ENCODE measurements at regions not wholly inside any gene's neighbourhood (a gene's known extent, or its start where the extent isn't known, plus 50 kb on each side); places are given as distances from the start of the nearest gene placed in this dataset.
"Not testable (repeated sequence)": the region's sequence is repeated elsewhere in the genome, so short reads cannot be mapped to it uniquely, and the experiment has no call there.

DNA sequence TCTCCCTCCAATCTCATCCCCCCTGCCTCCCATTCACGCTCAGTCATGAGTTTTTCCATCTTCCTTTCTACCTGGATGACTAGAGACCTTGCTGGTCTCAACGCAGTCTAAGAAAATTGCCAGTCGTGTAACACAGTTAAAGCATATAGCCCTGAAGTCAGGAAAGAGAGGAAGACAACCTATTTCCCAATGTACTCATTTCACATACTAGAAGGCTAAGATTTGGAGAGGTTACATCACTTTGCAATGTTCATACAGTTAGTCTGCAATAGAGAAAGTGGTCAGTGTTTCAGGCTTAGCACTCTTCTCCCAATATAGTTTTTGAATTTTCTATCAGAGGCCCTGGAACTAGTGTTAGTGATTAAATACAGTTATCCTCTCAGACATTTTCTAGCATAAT, 278.6 kb downstream of the EDEM1 start:
- DNase-seq (ENCODE audit: low spot score) (no peak), FAIRE-seq (no peak)

DNA sequence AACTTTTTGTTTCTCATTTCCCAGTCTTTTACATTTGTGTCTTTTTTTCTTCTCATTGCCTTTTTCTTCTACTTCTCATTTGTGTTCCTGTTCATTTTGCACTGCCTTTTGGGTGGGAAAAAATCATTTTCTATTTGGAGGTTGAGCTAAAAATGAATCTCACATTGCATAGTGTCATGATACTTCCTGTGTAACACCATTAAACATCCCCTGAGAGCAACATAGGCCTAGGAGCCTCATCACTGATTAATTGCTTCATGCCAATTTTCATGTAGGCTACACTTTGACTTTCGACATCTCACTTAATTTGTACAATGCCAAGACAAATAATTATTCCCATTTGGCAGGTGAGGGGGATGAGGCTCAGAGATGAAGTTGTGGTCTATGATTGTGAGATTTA, 279.2 kb downstream of the EDEM1 start:
- FAIRE-seq (no peak), DNase-seq (ENCODE audit: low spot score) (no peak)

DNA sequence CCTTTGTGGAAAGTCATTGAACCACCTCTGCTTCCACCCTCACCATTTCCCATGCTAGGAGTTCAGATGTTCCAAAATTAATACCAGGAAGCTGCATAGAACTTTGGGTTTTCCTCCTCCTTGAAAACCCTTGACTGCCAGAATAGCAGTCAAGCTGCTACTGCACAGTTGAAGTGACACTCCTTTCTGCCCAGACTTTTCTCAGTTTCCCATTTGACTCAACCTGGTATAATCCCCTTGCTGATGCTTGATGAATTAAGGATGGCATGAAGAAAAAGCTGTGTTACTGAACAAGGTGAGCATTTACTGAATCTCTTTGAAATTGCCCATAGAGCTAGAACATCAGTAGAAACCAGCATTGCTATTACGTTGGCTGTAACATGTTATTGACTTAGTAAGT, 286.0 kb downstream of the EDEM1 start:
- DNase-seq (ENCODE audit: low spot score) (no peak), FAIRE-seq (no peak)

DNA sequence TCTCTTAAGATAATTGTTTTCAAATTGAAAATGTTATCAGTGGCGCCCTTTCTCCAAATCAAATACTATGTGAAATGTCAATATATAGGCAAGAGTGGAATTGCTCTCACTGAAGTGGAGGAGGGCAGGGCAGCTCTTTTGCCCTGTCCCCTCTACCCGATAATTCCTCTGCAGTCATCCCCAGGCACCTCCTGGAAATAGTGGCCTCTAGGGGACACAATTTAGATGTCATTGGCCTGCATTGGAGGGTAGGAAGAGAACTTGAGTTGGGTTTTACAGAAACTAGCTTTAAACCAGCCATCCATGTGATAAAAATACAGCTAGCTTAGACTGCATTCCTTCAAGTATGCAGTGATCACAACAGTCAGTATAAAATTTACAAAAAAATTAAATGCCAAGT, 288.9 kb downstream of the EDEM1 start:
- FAIRE-seq (no peak), DNase-seq (ENCODE audit: low spot score) (no peak)

DNA sequence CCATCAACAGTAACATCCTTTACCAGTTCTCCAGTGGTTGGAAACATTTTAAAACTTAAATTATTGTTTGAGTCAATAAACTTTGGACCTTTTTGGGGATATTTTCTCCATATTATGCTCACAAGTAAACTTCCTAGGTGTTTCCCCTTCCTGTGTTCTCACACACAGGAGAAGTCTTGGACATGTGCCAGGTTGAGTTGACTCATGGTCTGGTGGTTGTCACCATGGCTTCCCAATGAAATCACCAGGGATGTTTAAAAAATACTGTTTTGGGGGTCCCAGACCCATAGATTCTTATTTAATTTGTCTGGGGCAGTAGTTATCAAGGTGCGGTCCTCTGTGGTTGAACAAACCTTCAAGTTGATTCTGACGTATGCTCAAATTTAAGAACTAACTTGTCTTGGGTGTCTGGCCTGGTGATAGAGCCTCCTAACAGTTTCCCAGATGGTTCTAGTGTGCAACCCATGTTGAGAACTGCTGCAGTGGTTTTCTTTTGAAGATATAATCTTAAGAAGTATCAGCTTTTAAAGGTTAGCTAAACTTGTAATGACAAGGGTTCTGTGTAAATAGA, 291.8 kb downstream of the EDEM1 start:
- FAIRE-seq (no peak), DNase-seq (ENCODE audit: low spot score) (peak; percentile 46)

DNA sequence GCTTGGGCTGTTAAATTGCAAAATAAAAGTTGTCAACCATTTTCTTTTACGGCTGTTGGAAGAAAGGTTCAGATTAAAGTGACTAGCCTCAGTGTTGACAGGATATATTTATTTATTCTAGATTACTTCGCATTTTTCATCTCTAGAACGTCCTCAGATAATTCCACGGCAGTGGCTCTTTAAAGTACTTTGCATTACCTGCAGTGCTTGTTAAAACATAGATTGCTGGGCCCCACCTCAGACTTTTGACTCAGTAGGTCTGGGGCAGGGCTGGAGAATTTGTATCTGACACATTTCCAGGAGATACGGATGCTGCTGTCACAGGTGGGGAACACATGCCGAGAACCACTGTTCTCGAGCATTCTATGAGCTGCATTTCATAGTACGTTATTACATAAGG, 292.7 kb downstream of the EDEM1 start:
- FAIRE-seq, result no peak
- no peak for DNase-seq (ENCODE audit: low spot score)

DNA sequence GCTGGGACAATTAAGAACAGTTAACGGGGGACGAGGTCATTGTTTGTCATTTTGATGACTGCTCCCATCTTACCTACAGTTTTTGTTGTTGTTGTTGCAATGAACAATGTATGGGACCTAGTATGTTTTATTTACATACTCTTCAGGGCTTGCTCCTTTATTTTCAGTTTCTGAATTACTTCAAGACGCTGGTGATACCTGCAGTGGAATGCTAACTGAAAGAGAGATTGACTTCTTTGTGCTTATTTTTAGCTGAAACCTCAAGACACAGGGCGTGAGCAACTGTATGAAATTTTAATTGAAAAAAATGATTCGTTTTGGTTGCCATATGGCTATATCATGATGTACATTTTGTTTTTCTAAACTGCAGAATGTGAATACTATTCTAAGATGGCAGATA, 297.9 kb downstream of the EDEM1 start:
- no peak for FAIRE-seq

DNA sequence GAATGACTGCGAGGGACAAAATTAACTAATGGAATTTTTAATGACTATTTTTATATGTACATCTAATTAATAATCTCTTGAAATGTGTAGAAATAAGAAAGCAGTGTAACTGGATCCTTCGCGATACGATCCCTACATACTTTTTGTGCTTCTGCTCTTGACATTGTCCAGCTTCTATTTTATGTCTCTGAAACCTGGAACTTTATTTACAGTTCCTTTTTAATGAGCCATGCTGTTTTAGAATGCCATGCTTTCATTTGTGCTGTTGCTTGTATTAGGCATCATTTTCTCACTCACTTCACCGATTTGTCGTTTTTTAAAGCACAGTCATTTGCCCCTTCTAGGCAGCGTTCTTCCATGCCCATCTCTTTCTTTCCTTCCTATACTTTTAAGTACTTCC, 301.3 kb downstream of the EDEM1 start:
- FAIRE-seq (no peak), DNase-seq (ENCODE audit: low spot score) (no peak)

More for the DNA sequence above, 297.9 kb downstream of the EDEM1 start:
- no peak for DNase-seq (ENCODE audit: low spot score)

DNA sequence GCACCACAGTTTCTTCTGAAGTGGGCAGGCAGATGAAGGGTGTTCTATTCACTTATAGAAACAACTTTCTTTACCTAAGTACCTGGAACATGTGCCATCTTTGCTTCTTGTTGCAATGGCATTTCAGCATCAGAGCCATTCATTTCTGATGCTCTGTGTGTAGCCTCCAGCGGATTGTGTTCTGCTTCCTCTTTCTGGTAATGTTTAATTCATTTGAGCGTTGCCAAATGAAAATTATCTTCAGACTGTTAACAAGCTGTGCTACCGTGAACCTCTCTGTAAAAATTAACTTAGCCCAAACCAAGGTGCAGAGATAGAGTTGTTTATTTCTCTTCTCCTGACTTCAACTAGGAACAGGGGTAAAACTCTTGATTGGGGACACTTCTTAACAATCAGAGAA, 302.0 kb downstream of the EDEM1 start:
- FAIRE-seq (no peak), DNase-seq (ENCODE audit: low spot score) (no peak)

DNA sequence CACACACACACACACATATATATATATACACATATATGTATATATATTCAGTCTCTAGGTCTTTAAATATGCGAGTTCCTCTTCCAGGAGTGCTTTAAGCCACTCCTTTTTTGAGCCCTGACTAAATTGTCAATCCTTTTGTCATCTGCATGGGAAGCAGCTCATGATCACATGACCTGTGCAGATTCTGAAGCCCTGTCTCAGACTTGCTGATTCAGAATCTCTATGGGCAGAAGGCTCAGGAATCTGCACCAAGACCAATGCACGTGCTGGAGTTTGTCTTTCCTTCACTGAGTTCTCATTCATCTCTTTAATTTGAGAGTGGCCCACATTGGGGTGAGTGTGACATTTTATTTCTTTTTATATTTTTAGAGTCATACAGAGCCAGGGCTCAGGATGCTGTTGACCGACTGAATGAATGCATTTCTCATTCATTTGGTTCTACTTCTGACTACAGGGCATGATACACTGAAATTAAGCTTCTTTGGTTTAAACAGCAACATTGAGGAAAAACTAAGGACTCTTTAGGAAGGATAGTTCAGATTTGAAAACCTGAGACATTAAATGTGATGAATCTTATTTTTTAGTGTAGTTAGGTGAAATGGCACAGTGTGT, 307.5 kb downstream of the EDEM1 start:
- DNase-seq (ENCODE audit: low spot score) (no peak), FAIRE-seq (no peak)

DNA sequence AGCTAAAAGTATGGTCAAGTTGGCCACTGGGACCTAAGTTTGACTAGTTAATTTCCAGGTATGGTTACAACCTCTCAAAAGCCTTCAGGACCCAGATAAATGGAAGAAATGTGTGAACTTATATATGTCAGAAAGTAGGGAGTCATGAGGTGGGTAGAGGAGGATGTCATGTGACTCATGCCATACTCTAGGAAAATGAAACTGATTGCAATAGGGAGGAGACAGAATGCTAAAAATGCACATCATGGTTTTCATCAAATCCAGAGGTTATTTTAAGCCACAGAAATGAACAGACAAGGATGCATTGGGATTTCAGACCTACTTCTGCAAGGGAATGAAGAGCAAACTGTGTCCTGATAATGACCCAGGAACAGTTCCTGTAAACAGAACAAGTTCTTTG, 310.0 kb downstream of the EDEM1 start:
- FAIRE-seq (no peak), DNase-seq (ENCODE audit: low spot score) (no peak)

DNA sequence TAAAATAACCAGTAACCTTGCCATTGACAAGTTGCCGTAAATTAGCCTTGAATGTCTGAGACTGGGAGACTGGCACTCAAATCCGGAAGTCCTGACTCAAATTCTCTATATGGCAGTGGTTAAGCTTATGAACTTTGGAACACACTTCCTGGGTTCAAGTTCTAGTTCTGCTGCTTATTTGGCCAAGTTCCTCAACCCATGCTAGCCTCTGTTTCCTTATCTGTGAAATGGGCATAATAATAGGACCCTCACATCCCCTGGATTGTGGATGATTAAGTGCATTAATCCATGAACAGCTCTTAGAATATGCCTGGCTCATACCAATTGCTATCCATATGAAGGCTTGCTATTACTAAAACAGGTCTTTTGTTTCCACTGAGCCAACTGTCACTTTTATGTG, 311.5 kb downstream of the EDEM1 start:
- DNase-seq (ENCODE audit: low spot score) (no peak), FAIRE-seq (no peak)

DNA sequence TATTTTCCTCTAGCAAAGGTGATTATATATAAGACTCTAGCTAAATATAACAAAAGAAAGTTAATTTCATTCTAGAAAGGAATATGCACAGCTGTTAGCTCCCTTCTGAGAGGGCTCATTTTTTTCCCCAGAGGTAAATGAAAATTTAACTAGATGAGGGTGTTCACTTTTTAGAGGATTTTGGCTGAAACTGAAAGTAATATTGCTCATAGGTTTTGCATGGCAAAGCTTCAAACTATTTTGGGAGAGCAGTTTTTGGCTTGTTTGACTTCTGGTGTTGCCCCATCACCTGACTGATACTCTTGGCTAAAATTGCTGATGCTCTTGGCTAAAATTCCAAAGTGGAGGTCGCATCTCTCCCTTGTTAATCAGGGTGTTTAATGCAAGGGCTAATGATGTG, 311.9 kb downstream of the EDEM1 start:
- no peak for FAIRE-seq
- no peak for DNase-seq (ENCODE audit: low spot score)

DNA sequence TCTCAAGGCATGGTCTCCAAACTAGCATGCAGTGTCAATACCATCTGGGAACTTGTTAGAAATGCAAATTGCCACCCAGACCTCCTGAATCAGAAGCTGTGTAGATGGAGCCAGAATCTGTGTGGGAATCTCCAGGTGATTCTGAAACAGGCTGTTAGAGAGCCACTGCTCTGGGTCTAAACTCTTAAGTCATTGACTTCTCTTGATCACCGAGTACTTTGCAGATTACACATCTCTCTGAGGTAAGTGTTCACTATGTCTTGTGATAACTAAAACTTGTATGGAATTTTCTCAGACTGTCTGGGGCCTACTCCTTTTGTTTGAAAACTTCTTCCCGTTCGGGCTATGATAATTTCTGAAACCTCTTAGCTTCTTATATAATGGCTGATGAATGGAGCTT, 315.6 kb downstream of the EDEM1 start:
- no peak for FAIRE-seq
- DNase-seq (ENCODE audit: low spot score), result no peak

DNA sequence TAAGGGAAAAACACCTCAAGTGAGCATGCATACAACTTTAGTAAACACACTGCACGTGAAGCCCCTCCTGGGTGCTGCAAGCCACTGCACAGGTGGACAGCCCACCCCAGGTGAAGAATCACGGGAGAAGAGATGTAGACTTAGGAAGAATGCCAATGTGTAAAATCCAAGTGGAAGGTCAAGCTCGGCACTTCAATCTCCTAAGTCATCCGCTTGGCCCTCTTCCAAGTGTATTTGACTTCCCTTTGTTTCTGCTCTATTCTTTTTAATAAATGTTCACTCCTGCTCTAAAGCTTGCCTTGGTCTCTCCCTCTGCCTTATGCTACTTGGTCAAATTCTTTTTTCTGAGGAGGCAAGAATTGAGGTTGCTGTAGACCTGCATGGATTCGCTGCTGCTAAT, 316.6 kb downstream of the EDEM1 start:
- DNase-seq (ENCODE audit: low spot score), result no peak
- no peak for FAIRE-seq

DNA sequence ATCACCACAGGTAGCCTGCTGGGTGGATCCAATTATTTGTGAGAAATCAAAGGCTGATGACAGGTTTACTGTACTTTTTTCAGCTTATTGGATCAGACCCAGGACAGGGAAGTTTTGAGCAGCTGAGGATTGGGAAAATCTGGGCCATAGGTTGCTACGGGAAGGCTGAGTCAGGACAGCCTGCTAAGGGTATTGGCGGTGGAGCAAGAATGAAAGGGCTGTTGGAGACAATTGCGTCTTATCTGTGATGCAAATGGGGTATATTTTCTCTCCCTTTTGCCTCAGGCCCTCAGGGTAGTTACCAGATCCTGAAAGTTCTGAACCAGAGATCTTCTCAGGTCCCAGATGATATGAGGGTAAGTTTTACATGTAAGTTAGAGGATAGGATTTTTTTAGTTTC, 317.7 kb downstream of the EDEM1 start:
- no peak for FAIRE-seq
- no peak for DNase-seq (ENCODE audit: low spot score)

DNA sequence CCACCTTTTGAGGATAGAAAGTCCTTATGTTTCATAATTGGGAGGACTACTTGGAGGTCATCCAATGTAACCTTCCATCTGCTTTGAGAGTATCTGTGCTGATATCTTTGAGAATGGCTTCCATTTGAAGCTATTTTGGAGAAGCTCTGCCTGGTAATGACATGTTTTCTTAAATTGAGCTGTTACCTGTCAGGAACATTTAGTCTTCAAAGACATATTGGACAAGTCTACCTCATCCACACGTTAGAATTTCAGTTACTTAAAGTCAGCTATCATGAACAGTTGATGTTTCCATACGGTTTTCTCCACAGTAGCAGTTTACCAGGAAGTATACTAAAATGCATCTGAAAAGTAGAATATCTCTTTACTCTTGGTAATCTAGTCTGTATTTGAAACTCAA, 318.5 kb downstream of the EDEM1 start:
- FAIRE-seq (no peak), DNase-seq (ENCODE audit: low spot score) (no peak)

DNA sequence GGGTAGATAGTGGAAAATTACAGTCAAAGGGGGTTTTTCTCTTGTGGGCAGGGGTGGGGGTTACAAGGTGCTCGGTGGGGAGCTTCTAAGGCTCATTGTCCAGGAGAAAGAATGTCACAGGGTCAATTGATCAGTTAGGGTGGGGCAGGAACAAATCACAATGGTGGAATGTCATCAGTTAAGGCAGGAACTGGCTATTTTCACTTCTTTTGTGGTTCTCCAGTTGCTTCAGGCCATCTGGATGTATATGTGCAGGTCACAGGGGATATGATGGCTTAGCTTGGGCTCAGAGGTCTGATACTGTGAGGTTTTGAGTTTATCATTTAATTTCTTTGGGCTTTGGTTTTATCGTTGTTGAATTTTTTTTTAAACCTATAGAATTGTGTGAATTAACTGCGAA, 321.4 kb downstream of the EDEM1 start:
- not testable (repeated sequence) for FAIRE-seq

DNA sequence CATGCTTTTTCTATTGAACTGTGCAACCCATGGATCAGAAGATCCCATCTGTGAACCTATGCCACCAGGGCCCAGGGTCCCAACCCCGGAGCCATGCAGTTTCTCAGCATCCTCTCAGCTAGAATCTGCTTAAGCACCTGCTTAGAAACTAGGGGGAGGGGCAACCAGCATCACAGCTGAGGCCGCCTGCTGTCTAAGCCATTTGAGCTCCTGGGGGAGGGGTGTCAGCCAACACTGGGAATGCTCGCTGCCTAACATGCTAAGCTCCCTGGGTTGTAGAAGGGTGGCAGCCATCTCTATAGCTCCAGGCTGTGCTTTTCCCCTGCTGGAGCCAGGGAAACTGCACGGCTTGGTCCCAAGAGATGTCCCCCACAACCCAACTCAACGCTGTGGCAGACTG, 322.8 kb downstream of the EDEM1 start:
- DNase-seq (ENCODE audit: low spot score) (no peak), FAIRE-seq (no peak)

More for the DNA sequence above, 321.4 kb downstream of the EDEM1 start:
- not testable (repeated sequence) for DNase-seq (ENCODE audit: low spot score)

DNA sequence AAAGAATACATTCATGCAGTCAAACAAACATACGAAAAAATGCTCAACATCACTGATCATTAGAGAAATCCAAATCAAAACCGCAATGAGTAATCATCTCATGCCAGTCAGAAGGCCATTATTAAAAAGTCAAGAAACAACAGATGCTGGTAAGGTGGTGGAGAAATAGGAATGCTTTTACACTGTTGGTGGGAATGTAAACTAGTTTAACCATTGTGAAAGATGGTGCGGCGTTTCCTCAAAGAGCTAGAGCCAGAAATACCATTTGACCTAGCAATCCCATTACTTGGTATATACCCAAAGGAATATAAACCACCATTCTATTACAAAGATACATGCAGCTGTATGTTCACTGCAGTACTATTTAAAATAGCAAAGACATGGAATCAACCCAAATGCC, 330.4 kb downstream of the EDEM1 start:
- FAIRE-seq (no peak), DNase-seq (ENCODE audit: low spot score) (no peak)

DNA sequence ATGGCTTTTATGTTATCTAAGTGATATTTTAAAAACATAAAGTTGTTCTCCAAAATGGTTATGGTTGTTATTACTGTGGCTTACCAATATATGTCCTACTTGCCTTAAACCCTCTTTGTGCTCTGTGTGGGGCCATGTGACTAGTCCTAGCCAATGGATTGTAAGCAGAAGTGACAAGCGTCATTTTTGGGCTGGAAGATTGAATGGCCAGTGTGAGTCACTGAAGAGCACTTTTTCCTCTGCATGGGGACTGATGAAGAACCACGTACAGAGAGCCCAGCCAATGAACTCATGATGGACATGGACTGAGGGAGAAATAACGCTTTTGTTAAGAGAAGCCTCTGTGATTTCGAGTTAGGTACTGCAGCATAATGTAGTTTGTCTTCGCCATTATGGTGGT, 332.7 kb downstream of the EDEM1 start:
- FAIRE-seq, result no peak
- no peak for DNase-seq (ENCODE audit: low spot score)

DNA sequence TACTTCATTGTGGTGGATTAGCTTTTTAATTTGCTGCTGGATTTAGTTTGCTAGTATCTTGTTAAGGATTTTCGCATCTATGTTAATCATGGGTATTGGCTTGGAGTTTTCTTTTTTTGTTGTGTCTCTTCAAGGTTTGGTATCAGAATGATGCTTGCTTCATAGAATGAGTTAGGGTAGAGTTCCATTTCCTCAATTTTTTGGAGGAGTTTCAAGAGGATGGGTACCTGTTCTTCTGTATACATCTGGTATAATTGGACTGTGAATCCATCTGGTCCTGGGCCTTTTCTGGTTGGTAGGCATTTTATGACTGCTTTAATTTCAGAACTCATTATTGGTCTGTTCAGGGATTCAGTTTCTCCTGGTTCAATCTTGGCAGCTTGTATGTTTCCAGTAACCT, 335.6 kb downstream of the EDEM1 start:
- DNase-seq (ENCODE audit: low spot score), result no peak
- no peak for FAIRE-seq

DNA sequence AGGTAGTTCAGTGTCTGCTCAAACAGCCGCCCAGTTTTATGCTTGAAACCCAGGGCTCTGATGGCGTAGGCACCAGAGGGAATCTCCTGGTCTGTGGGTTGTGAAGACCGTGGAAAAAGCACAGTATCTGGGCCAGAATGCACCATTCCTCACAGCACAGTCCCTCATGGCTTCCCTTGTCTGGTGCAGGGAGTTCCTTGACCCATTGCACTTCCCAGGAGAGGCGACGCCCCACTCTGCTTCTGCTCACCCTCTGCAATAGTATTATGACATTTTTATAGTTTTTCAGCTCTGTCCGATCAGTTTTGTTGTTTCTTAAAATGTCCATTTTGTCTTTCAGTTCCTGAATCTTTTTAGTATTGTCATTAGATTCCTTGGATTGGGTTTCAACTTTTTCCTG, 343.5 kb downstream of the EDEM1 start:
- no peak for FAIRE-seq
- DNase-seq (ENCODE audit: low spot score), result no peak

Measured in urothelium cell line (cell line).